ENCODE measurements at regions not wholly inside any gene's neighbourhood (a gene's known extent, or its start where the extent isn't known, plus 50 kb on each side); places are given as distances from the start of the nearest gene placed in this dataset.

GRCh38 chr16:86869288-86870022 is 291.1 kb downstream of the FOXL1 start:
- no peaks in the 10 kb centered on the region for H3K36me3 ChIP-seq
- no peaks in the 10 kb centered on the region for H3K9me3 ChIP-seq
- no peak overlapping the region for H3K4me3 ChIP-seq (ENCODE audit: low read depth in 1 of 2, low read length in 1 of 2)
- no peaks in the 10 kb centered on the region for H3K4me1 ChIP-seq (ENCODE audit: control insufficient read depth in 1 of 2, insufficient read depth in 1 of 2, low read depth in 1 of 2, low read length in 1 of 2)
- H3K27me3 ChIP-seq = no peaks in the 10 kb centered on the region
- no peak overlapping the region for H3K27ac ChIP-seq
- TF ChIP-seq CTCF (IDR thresholded peaks at IDR 0.05) = no peak

GRCh38 chr16:86870380-86870779 is 292.0 kb downstream of the FOXL1 start:
- Histone ChIP-seq H3K4me1 (ENCODE audit: control insufficient read depth in 1 of 2, insufficient read depth in 1 of 2, low read depth in 1 of 2, low read length in 1 of 2) (no peaks in the 10 kb centered on the region), H3K27me3 (no peaks in the 10 kb centered on the region), H3K36me3 (no peaks in the 10 kb centered on the region), H3K4me3 (ENCODE audit: low read depth in 1 of 2, low read length in 1 of 2) (no peak overlapping the region), H3K27ac (no peak overlapping the region), H3K9me3 (no peaks in the 10 kb centered on the region)
- TF ChIP-seq CTCF (IDR thresholded peaks at IDR 0.05) = no peak

GRCh38 chr16:86872131-86872530 is 293.8 kb downstream of the FOXL1 start:
- no peak overlapping the region for H3K27ac ChIP-seq
- TF ChIP-seq CTCF (IDR thresholded peaks at IDR 0.05) = no peak
- no peak overlapping the region for H3K4me3 ChIP-seq (ENCODE audit: low read depth in 1 of 2, low read length in 1 of 2)
- no peaks in the 10 kb centered on the region for H3K36me3 ChIP-seq
- no peaks in the 10 kb centered on the region for H3K9me3 ChIP-seq
- peaks cover 13% of the 10 kb centered on the region for H3K27me3 ChIP-seq
- H3K4me1 ChIP-seq (ENCODE audit: control insufficient read depth in 1 of 2, insufficient read depth in 1 of 2, low read depth in 1 of 2, low read length in 1 of 2) = no peaks in the 10 kb centered on the region

GRCh38 chr16:86872833-86873232 is 294.5 kb downstream of the FOXL1 start:
- TF ChIP-seq CTCF (IDR thresholded peaks at IDR 0.05) = no peak
- Histone ChIP-seq H3K9me3 (no peaks in the 10 kb centered on the region), H3K4me3 (ENCODE audit: low read depth in 1 of 2, low read length in 1 of 2) (no peak overlapping the region), H3K4me1 (ENCODE audit: control insufficient read depth in 1 of 2, insufficient read depth in 1 of 2, low read depth in 1 of 2, low read length in 1 of 2) (no peaks in the 10 kb centered on the region), H3K27me3 (peaks cover 20% of the 10 kb centered on the region), H3K27ac (no peak overlapping the region), H3K36me3 (no peaks in the 10 kb centered on the region)

GRCh38 chr16:86874141-86874540 is 295.8 kb downstream of the FOXL1 start:
- Histone ChIP-seq H3K27ac (no peak overlapping the region), H3K4me1 (ENCODE audit: control insufficient read depth in 1 of 2, insufficient read depth in 1 of 2, low read depth in 1 of 2, low read length in 1 of 2) (no peaks in the 10 kb centered on the region), H3K4me3 (ENCODE audit: low read depth in 1 of 2, low read length in 1 of 2) (no peak overlapping the region), H3K36me3 (no peaks in the 10 kb centered on the region), H3K9me3 (no peaks in the 10 kb centered on the region), H3K27me3 (peaks cover 33% of the 10 kb centered on the region)
- no peak for TF ChIP-seq CTCF (IDR thresholded peaks at IDR 0.05)

All from neutrophil (primary cell).